Astrocyte of the cerebellum (primary cell): ENCODE measurements at regions not wholly inside any gene's neighbourhood (a gene's known extent, or its start where the extent isn't known, plus 50 kb on each side); places are given as distances from the start of the nearest gene placed in this dataset.

Experiments
- DNase-seq: peaks from one replicate; pipeline ENCODE4 v3.0.0-alpha.2; 2011; ENCODE audit warnings: low read depth
- H3K4me3 ChIP-seq: 2 replicates; pipeline ENCODE4 v1.5.1; 2011; ENCODE audit warnings: mild to moderate bottlenecking, low read depth, low read length, moderate library complexity
- CTCF ChIP-seq: IDR thresholded peaks from 2 replicates; pipeline ENCODE4 v1.5.1; 2012; ENCODE audit warnings: low read length, low read depth, moderate library complexity, mild to moderate bottlenecking; ENCODE audit errors: missing control alignments
- in situ Hi-C: cut with HindIII; loops from 2 replicates; pipeline ENCODE4 v1.10.0; 2017; ENCODE audit warnings: low sequenced_read_pairs

- DNase-seq = no peak
- no peak for TF ChIP-seq CTCF
- no peak overlapping the region for H3K4me3 ChIP-seq
- in situ Hi-C loops = no loop called here
Observed at GRCh38 chr1:186566140-186566855, 105.4 kb upstream of the PDC start.

- DNase-seq = no peak
- in situ Hi-C loops = no loop called here
- no peak overlapping the region for H3K4me3 ChIP-seq
- no peak for TF ChIP-seq CTCF
Observed at GRCh38 chr1:186564582-186564981, 103.7 kb upstream of the PDC start.

GRCh38 chr1:186559601-186560116, 98.7 kb upstream of the PDC start:
- no peak overlapping the region for H3K4me3 ChIP-seq
- DNase-seq = no peak
- no peak for TF ChIP-seq CTCF
- in situ Hi-C loops = no loop called here

- no peak for TF ChIP-seq CTCF
- no peak overlapping the region for H3K4me3 ChIP-seq
- in situ Hi-C loops = no loop called here
- no peak for DNase-seq
Observed at GRCh38 chr1:186557147-186557777, 96.3 kb upstream of the PDC start.

GRCh38 chr1:186550832-186551231, 89.9 kb upstream of the PDC start:
- DNase-seq = no peak
- no peak overlapping the region for H3K4me3 ChIP-seq
- in situ Hi-C loops = no loop called here
- TF ChIP-seq CTCF = no peak

GRCh38 chr1:186541003-186541402, 80.1 kb upstream of the PDC start:
- DNase-seq = no peak
- in situ Hi-C loops = no loop called here

More at GRCh38 chr1:186541003-186541402, 80.1 kb upstream of the PDC start:
- no peak for TF ChIP-seq CTCF
- H3K4me3 ChIP-seq = no peak overlapping the region
